ENCODE measurements at regions not wholly inside any gene's neighbourhood (a gene's known extent, or its start where the extent isn't known, plus 50 kb on each side); places are given as distances from the start of the nearest gene placed in this dataset.

DNA sequence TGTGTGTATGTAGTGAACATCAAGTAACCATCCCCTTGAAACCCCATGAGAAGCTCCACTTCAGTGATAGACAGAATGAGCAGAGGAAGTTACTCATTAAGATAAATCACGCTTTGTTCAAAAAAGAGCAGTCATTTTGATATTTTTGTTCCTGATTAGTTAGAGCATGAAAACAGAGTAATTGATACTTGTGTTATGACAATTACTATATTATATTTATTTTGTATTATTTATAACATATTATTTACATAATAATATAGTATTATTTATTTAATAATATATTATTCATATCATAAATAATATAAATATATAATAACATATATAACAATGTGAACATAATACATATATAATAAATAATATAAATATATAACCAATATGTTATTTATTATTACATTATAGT is 580.9 kb downstream of the SOX5 start:
- H3K79me1 ChIP-seq (ENCODE audit: insufficient read depth, low read depth, low read length, poor library complexity, severe bottlenecking), result no peaks in the 10 kb centered on the region
- no peaks in the 10 kb centered on the region for H3K27me3 ChIP-seq (ENCODE audit: insufficient read depth, low read length)
- no peaks in the 10 kb centered on the region for H3K9me3 ChIP-seq (ENCODE audit: control insufficient read depth, low read depth, low read length)
- H3K9ac ChIP-seq (ENCODE audit: extremely low read depth, insufficient read length, low read length), result no peak overlapping the region
- no peak for TF ChIP-seq CTCF (conservative IDR thresholded peaks at IDR 0.05)
- H3K27ac Mint-ChIP-seq, result no peak overlapping the region
- no peak overlapping the region for H4K5ac ChIP-seq (ENCODE audit: insufficient read length, low read depth, low read length)
- no peak overlapping the region for H3T11ph ChIP-seq (ENCODE audit: low read length)
- H2BK120ac ChIP-seq (ENCODE audit: low read depth, low read length, poor library complexity, severe bottlenecking), result no peak overlapping the region
- no peaks in the 10 kb centered on the region for H3K4me1 ChIP-seq (ENCODE audit: insufficient read depth, low read length)
- H3K9me3 Mint-ChIP-seq, result peaks cover 2 to 8% of the 10 kb centered on the region in 2 experiments
- no peak overlapping the region for H3K18ac ChIP-seq (ENCODE audit: insufficient read length, low read depth, low read length)
- WGBS (ENCODE audit: extremely low coverage, insufficient read length, low lambda C conversion rate), result no CpG with 5 or more reads among the region's 1 CpG
- H2AFZ ChIP-seq (ENCODE audit: low read length), result no peak overlapping the region
- no peak overlapping the region for H3K4ac ChIP-seq (ENCODE audit: low read depth, low read length)
- H3K79me2 ChIP-seq (ENCODE audit: insufficient read depth, low read length), result no peaks in the 10 kb centered on the region
- no peaks in the 10 kb centered on the region; the same call in 1 of the 2 replicates for H3K27me3 Mint-ChIP-seq (ENCODE audit: low read depth)
- no peak overlapping the region for H4K8ac ChIP-seq (replicated peaks; ENCODE audit: insufficient read length, low read depth, low read length)
- H3K23me2 ChIP-seq (ENCODE audit: insufficient read length, low read depth, low read length, poor library complexity, severe bottlenecking), result no peaks in the 10 kb centered on the region
- no peak overlapping the region for H2BK15ac ChIP-seq (ENCODE audit: low read depth, low read length)
- H2BK12ac ChIP-seq (ENCODE audit: insufficient read length, low read depth, low read length), result no peak overlapping the region
- H3K14ac ChIP-seq (ENCODE audit: insufficient read depth, low read length), result no peak overlapping the region
- no peak overlapping the region for H3K4me2 ChIP-seq (ENCODE audit: insufficient read depth, insufficient read length, low read length)
- no peak overlapping the region for H3K56ac ChIP-seq (ENCODE audit: insufficient read length, low read depth, low read length)
- no peak overlapping the region for H2BK20ac ChIP-seq (ENCODE audit: low read depth, low read length, poor library complexity, severe bottlenecking)
- no peak overlapping the region for H3K4me3 Mint-ChIP-seq
- no peaks in the 10 kb centered on the region for H3K4me1 Mint-ChIP-seq
- no peak overlapping the region for H4K91ac ChIP-seq (ENCODE audit: insufficient read length, low read depth, low read length)
- H4K20me1 ChIP-seq (ENCODE audit: control insufficient read depth, insufficient read depth, insufficient read length), result no peaks in the 10 kb centered on the region
- H3K23ac ChIP-seq (ENCODE audit: insufficient read length, low read depth, low read length), result no peak overlapping the region
- H3K27ac ChIP-seq (ENCODE audit: insufficient read length, low read depth, low read length), result no peak overlapping the region
- H2AK5ac ChIP-seq (ENCODE audit: insufficient read length, low read length), result no peak overlapping the region
- no peak overlapping the region for H2BK5ac ChIP-seq (ENCODE audit: insufficient read length, low read length)
- DNase-seq, result no peak
- peaks cover 0 to 5% (median 0%) of the 10 kb centered on the region in 3 experiments; a peak in 2 of 7 replicates for H3K36me3 Mint-ChIP-seq (ENCODE audit: insufficient read depth in 1 of 3, low read depth in 3 of 3)
